A549 (cell line): ENCODE measurements at regions not wholly inside any gene's neighbourhood (a gene's known extent, or its start where the extent isn't known, plus 50 kb on each side); places are given as distances from the start of the nearest gene placed in this dataset.

Experiments used
- ATAC-seq, 2 experiments: fragments of 200-7000 bp in 1 of 2; fragments of >200 bp in 1 of 2; cut with Nextera tagmentation in 1 of 2; cut with Tn5 transposase in 1 of 2; 3 replicates each; pipeline versions ENCODE4 v1.8.0 to v1.9.1; 2018 to 2020; ENCODE audit warnings: mild to moderate bottlenecking in 1 of 2, moderate library complexity in 1 of 2
- CTCF ChIA-PET: fragments of 300-600 bp; sonication (Branson Sonifier 250); formaldehyde crosslinking; extraction: SDS; loops from one replicate; lab custom pipeline; 2021; ENCODE audit warnings: antibody characterized with exemption, inconsistent platforms; lab: Yijun Ruan, JAX
- POLR2A ChIA-PET: fragments of 350-600 bp; formaldehyde crosslinking; extraction: SDS; loops from one replicate; lab custom pipeline; 2021; ENCODE audit warnings: antibody characterized with exemption, inconsistent platforms; lab: Yijun Ruan, JAX
- DNase-seq, 2 experiments: peaks; one replicate each; pipeline versions ENCODE4 v3.0.0 to v3.0.0-alpha.2; 2011 to 2016; ENCODE audit warnings: low read depth in 1 of 2, low spot score in 1 of 2
- FAIRE-seq: peaks from 2 replicates; lab custom pipeline; 2011; peaks lifted over from hg19 to GRCh38; lab: Jason Lieb, UNC
- H3K27ac ChIP-seq, 2 experiments: fragments of >200 bp; sonication (Bioruptor Twin); formaldehyde crosslinking; 3 replicates each; pipeline ENCODE4 v1.5.1; 2016 to 2017
- H3K4me1 ChIP-seq: fragments of >200 bp; sonication (Bioruptor Twin); formaldehyde crosslinking; 3 replicates; pipeline ENCODE4 v1.6.1; 2016
- H3K4me2 ChIP-seq: fragments of >200 bp; sonication (Bioruptor Twin); formaldehyde crosslinking; 3 replicates; pipeline ENCODE4 v1.6.1; 2016
- H3K4me3 ChIP-seq: fragments of >200 bp; sonication (Bioruptor Twin); formaldehyde crosslinking; 3 replicates; pipeline ENCODE4 v1.5.1; 2016
- H3K9me3 ChIP-seq: fragments of >200 bp; sonication (Bioruptor Twin); formaldehyde crosslinking; 3 replicates; pipeline ENCODE4 v1.6.1; 2016
- CBX8 ChIP-seq: fragments of 200-600 bp; sonication (generic); IDR thresholded peaks from 2 replicates; pipeline ENCODE4 v1.6.1; 2016
- CEBPB ChIP-seq, 2 experiments: fragments of >200 bp in 1 of 2; sonication (Bioruptor Twin) in 1 of 2; formaldehyde crosslinking in 1 of 2; IDR thresholded peaks; 2 replicates each; pipeline ENCODE4 v1.6.1; 2012 to 2016
- CHD2 ChIP-seq: fragments of 150-350 bp; IDR thresholded peaks from 2 replicates; pipeline ENCODE4 v1.6.1; 2014; ENCODE audit warnings: low read length; ENCODE audit not compliant: partially characterized antibody
- ESRRA ChIP-seq: fragments of 150-350 bp; IDR thresholded peaks from 2 replicates; pipeline ENCODE4 v1.6.1; 2014; ENCODE audit warnings: mild to moderate bottlenecking, low read length, borderline replicate concordance
- FOSB ChIP-seq: fragments of 250-450 bp; sonication (Bioruptor Pico); IDR thresholded peaks from 2 replicates; pipeline ENCODE4 v1.5.0; 2020; ENCODE audit warnings: mild to moderate bottlenecking, moderate library complexity
- FOSL2 ChIP-seq, 2 experiments: fragments of 450-650 bp in 1 of 2; fragments of >200 bp in 1 of 2; sonication (Bioruptor Twin) in 1 of 2; formaldehyde crosslinking; IDR thresholded peaks; 2 replicates each; pipeline versions ENCODE4 v1.5.0 to v1.6.1; 2016 to 2020; ENCODE audit warnings: mild to moderate bottlenecking in 1 of 2, moderate library complexity in 1 of 2
- HDAC2 ChIP-seq: fragments of 200-600 bp; sonication (generic); IDR thresholded peaks from 2 replicates; pipeline ENCODE4 v1.6.1; 2016
- HEYL ChIP-seq: fragments of 250-450 bp; sonication (Bioruptor Pico); IDR thresholded peaks from 2 replicates; pipeline ENCODE4 v1.8.0; 2021; ENCODE audit warnings: mild to moderate bottlenecking, moderate library complexity
- HOXB13 ChIP-seq: fragments of 250-450 bp; sonication (Bioruptor Pico); IDR thresholded peaks from 2 replicates; pipeline ENCODE4 v1.5.0; 2020; ENCODE audit warnings: low read depth, mild to moderate bottlenecking, moderate library complexity
- HOXB5 ChIP-seq: fragments of 250-450 bp; sonication (Bioruptor Pico); IDR thresholded peaks from 2 replicates; pipeline ENCODE4 v1.5.0; 2020; ENCODE audit warnings: mild to moderate bottlenecking, moderate library complexity
- JUNB ChIP-seq: fragments of >200 bp; sonication (Bioruptor Twin); formaldehyde crosslinking; IDR thresholded peaks from 2 replicates; pipeline ENCODE4 v1.6.1; 2016
- KDM5A ChIP-seq: fragments of 200-600 bp; sonication (generic); IDR thresholded peaks from 2 replicates; pipeline ENCODE4 v1.6.1; 2016; ENCODE audit warnings: antibody characterized with exemption, mild to moderate bottlenecking
- MAFK ChIP-seq: fragments of 450-650 bp; IDR thresholded peaks from 2 replicates; pipeline ENCODE4 v1.6.1; 2014; ENCODE audit not compliant: partially characterized antibody
- MAX ChIP-seq: IDR thresholded peaks from 2 replicates; pipeline ENCODE4 v1.6.1; 2012
- MAZ ChIP-seq: fragments of 150-350 bp; IDR thresholded peaks from 2 replicates; pipeline ENCODE4 v1.6.1; 2014; ENCODE audit warnings: antibody characterized with exemption, low read depth, low read length, borderline replicate concordance
- NFE2L2 ChIP-seq: fragments of 150-350 bp; conservative IDR thresholded peaks from 2 replicates; pipeline ENCODE4 v1.6.1; 2014; ENCODE audit warnings: low read length
- NPAS2 ChIP-seq: fragments of 250-450 bp; sonication (Bioruptor Pico); IDR thresholded peaks from 2 replicates; pipeline ENCODE4 v1.8.0; 2022; ENCODE audit warnings: mild to moderate bottlenecking, moderate library complexity, borderline replicate concordance
- NR3C1 ChIP-seq: fragments of >200 bp; sonication (Bioruptor Twin); formaldehyde crosslinking; IDR thresholded peaks from 3 replicates; pipeline ENCODE4 v1.6.1; 2017
- PBX3 ChIP-seq: IDR thresholded peaks from 2 replicates; pipeline ENCODE4 v1.6.1; 2012
- POLR2AphosphoS2 ChIP-seq: conservative IDR thresholded peaks from 2 replicates; pipeline ENCODE4 v1.6.1; 2012; ENCODE audit warnings: low read length, improper control_type of control experiment, inconsistent platforms
- RAD21 ChIP-seq, 2 experiments: fragments of >200 bp in 1 of 2; sonication (Bioruptor Twin) in 1 of 2; formaldehyde crosslinking in 1 of 2; IDR thresholded peaks in 1 of 2; conservative IDR thresholded peaks in 1 of 2; 2 replicates in 1 of 2; 3 replicates in 1 of 2; pipeline ENCODE4 v1.6.1; 2012 to 2018; ENCODE audit warnings: inconsistent platforms in 1 of 2
- REST ChIP-seq: fragments of 200-600 bp; sonication (generic); IDR thresholded peaks from 2 replicates; pipeline ENCODE4 v1.6.1; 2016; ENCODE audit warnings: antibody characterized with exemption, mild to moderate bottlenecking, moderate library complexity
- USF2 ChIP-seq: fragments of 450-650 bp; IDR thresholded peaks from 2 replicates; pipeline ENCODE4 v1.6.1; 2014; ENCODE audit warnings: antibody characterized with exemption
- ZFP36 ChIP-seq: fragments of 450-650 bp; IDR thresholded peaks from 2 replicates; pipeline ENCODE4 v1.6.1; 2014; ENCODE audit warnings: borderline replicate concordance; ENCODE audit not compliant: partially characterized antibody
- ZNF302 ChIP-seq: fragments of 250-450 bp; sonication (Bioruptor Pico); IDR thresholded peaks from 2 replicates; pipeline ENCODE4 v1.9.0; 2021; ENCODE audit warnings: inconsistent platforms, mild to moderate bottlenecking, moderate library complexity
- WGBS: methylation state at CpG from one replicate; pipeline ENCODE4 v1.1.6; 2017; ENCODE audit errors: missing lambda C conversion rate; 5-methylcytosine and 5-hydroxymethylcytosine counted together

DNA sequence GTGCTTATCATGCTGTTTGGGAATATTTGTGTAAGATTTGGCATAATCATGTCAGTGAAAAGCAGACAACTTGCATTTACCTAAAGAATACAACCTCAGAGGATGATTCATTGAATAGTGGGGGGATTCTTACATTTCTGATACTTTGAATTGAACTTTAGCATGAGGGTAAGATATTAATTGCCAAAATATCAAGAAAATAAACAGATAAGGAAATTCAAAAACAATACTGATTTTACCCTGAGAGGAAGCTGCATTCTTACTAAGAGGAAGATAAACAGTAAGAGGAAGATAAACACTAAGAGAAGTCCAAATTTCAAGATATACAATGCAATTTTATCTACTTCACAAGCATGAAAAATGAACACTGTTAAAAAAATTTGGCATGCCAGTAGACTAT is 2564.3 kb upstream of the PCDH20 start:
- H3K27ac ChIP-seq: no peak overlapping the region
- no peak overlapping the region for H3K4me2 ChIP-seq
- H3K4me3 ChIP-seq: no peak overlapping the region
- H3K9me3 ChIP-seq: no peaks in the 10 kb centered on the region
- CTCF ChIA-PET: no interaction called here
- H3K4me1 ChIP-seq: no peaks in the 10 kb centered on the region
- no peak for TF ChIP-seq NFE2L2
- TF ChIP-seq NR3C1: no peak
- TF ChIP-seq NPAS2 (CRISPR knock-in tag): no peak
- no peak for TF ChIP-seq MAX
- TF ChIP-seq CHD2: no peak
- TF ChIP-seq ZNF302: no peak
- ATAC-seq (no peak), DNase-seq (no peak), FAIRE-seq (no peak)
- POLR2A ChIA-PET: no interaction called here

DNA sequence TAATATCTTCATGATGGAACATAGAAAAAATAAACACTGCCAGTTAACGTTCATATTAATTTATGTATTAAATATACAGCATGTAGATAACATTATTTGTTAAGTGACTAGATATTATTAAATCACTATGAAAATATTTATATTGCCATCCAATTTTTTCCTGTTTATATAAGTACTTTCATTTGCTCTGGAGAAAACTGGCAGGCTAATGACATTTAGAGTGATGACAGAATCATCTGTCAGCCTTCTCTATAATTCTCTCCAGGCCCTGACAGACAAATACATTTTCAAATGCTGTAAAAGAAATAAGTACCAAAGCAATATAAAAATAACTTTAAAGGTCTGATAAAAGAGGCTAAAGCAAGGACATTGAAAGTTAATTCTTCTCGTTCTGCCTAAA is 2556.7 kb upstream of the PCDH20 start:
- TF ChIP-seq HEYL (no peak), MAZ (no peak), JUNB (no peak), HOXB13 (no peak), HDAC2 (no peak), ZFP36 (no peak), KDM5A (no peak), HOXB5 (CRISPR knock-in tag) (no peak), RAD21 (conservative IDR thresholded peaks at IDR 0.05 in 1 of 2, IDR thresholded peaks at IDR 0.05 in 1 of 2) (no peak), FOSL2 (IDR thresholded peaks at IDR 0.05) (no peak), FOSL2 (CRISPR knock-in tag; IDR thresholded peaks at IDR 0.05) (no peak), ESRRA (no peak), MAFK (no peak), PBX3 (no peak), USF2 (no peak), FOSB (CRISPR knock-in tag) (no peak), NFE2L2 (no peak), POLR2AphosphoS2 (no peak), CEBPB (IDR thresholded peaks at IDR 0.05) (no peak), CBX8 (no peak), REST (no peak)
- no peak for DNase-seq
- WGBS: 29% methylated on average over 2 of the region's 2 CpGs
- POLR2A ChIA-PET: no interaction called here
- no peaks in the 10 kb centered on the region for H3K9me3 ChIP-seq
- no peak overlapping the region for H3K4me2 ChIP-seq
- FAIRE-seq: no peak
- H3K27ac ChIP-seq: no peak overlapping the region
- no peaks in the 10 kb centered on the region for H3K4me1 ChIP-seq
- CTCF ChIA-PET: no interaction called here
- ATAC-seq: no peak
- no peak overlapping the region for H3K4me3 ChIP-seq
